Caco-2 (cell line): ENCODE measurements at regions not wholly inside any gene's neighbourhood (a gene's known extent, or its start where the extent isn't known, plus 50 kb on each side); places are given as distances from the start of the nearest gene placed in this dataset.
"Not testable (repeated sequence)": the region's sequence is repeated elsewhere in the genome, so short reads cannot be mapped to it uniquely, and the experiment has no call there.

ENCODE experiments used
- BruUV-seq: library from RNA; stranded (reverse); fragments of 400-500 nt; replicated peaks from 2 replicates; lab custom pipeline; 2021; lab: Mats Ljungman, UMichigan
- CTCF ChIA-PET: fragments of 300-600 bp; sonication (Branson Sonifier 250); formaldehyde crosslinking; loops from one replicate; lab custom pipeline; 2022; ENCODE audit warnings: antibody characterized with exemption; lab: Charles Lee
- POLR2A ChIA-PET: fragments of 300-600 bp; sonication (Branson Sonifier 250); formaldehyde crosslinking; loops from one replicate; lab custom pipeline; 2022; ENCODE audit warnings: antibody characterized with exemption; lab: Charles Lee
- DNase-seq, 2 experiments: peaks; one replicate each; pipeline versions ENCODE4 v3.0.0 to v3.0.0-alpha.2; 2020 to 2022
- H3K27me3 ChIP-seq: replicated peaks from 2 replicates; pipeline ENCODE4 v1.6.0; 2011; ENCODE audit warnings: low read length; ENCODE audit not compliant: control insufficient read depth, insufficient read depth
- H3K36me3 ChIP-seq: 2 replicates; pipeline ENCODE4 v1.5.1; 2011; ENCODE audit warnings: low read length; ENCODE audit not compliant: control insufficient read depth, insufficient read depth
- H3K4me1 ChIP-seq: fragments of 250-450 bp; sonication (Bioruptor Pico); 2 replicates; pipeline ENCODE4 v1.5.1; 2020; ENCODE audit warnings: mild to moderate bottlenecking
- H3K4me3 ChIP-seq: 2 replicates; pipeline ENCODE4 v1.5.1; 2011; ENCODE audit warnings: low read depth, mild to moderate bottlenecking, control low read depth, low read length
- H3K9me3 ChIP-seq: fragments of 250-450 bp; sonication (Bioruptor Pico); 2 replicates; pipeline ENCODE4 v1.5.1; 2020; ENCODE audit warnings: mild to moderate bottlenecking, moderate library complexity
- H3K27ac Mint-ChIP-seq: one replicate; pipeline ENCODE4 v1.8.0; 2022; ENCODE audit warnings: mixed read lengths; ENCODE audit not compliant: unreplicated experiment
- H3K27me3 Mint-ChIP-seq: one replicate; pipeline ENCODE4 v1.8.0; 2022; ENCODE audit warnings: mixed read lengths; ENCODE audit not compliant: insufficient read depth, unreplicated experiment
- H3K36me3 Mint-ChIP-seq: one replicate; pipeline ENCODE4 v1.8.0; 2022; ENCODE audit warnings: mild to moderate bottlenecking, mixed read lengths; ENCODE audit not compliant: insufficient read depth, unreplicated experiment
- H3K4me1 Mint-ChIP-seq: one replicate; pipeline ENCODE4 v1.8.0; 2022; ENCODE audit warnings: low read depth, mixed read lengths; ENCODE audit not compliant: unreplicated experiment
- H3K4me3 Mint-ChIP-seq: one replicate; pipeline ENCODE4 v1.8.0; 2022; ENCODE audit warnings: mild to moderate bottlenecking, moderate library complexity, mixed read lengths; ENCODE audit not compliant: unreplicated experiment
- H3K9me3 Mint-ChIP-seq: one replicate; pipeline ENCODE4 v1.8.0; 2022; ENCODE audit warnings: mixed read lengths; ENCODE audit not compliant: unreplicated experiment
- intact Hi-C: fragments of 100-400 bp; cut with micrococcal nuclease; formaldehyde crosslinking; loops from one replicate; pipeline ENCODE4 v1.10.0; 2022; ENCODE audit not compliant: unreplicated experiment

GRCh38 chr15:21001950-21002349, 135.8 kb upstream of the POTEB2 start:
- BruUV-seq, POLR2A ChIA-PET, H3K4me3 ChIP-seq, H3K27me3 ChIP-seq, H3K4me3 Mint-ChIP-seq, H3K9me3 Mint-ChIP-seq, intact Hi-C loops, H3K4me1 Mint-ChIP-seq, H3K27me3 Mint-ChIP-seq, CTCF ChIA-PET, H3K27ac Mint-ChIP-seq, H3K36me3 Mint-ChIP-seq, H3K4me1 ChIP-seq, H3K9me3 ChIP-seq, DNase-seq, H3K36me3 ChIP-seq: not testable (repeated sequence)

GRCh38 chr15:20991691-20992090, 125.6 kb upstream of the POTEB2 start:
- CTCF ChIA-PET, DNase-seq, H3K27ac Mint-ChIP-seq, H3K36me3 Mint-ChIP-seq, H3K27me3 ChIP-seq, H3K36me3 ChIP-seq, POLR2A ChIA-PET, H3K9me3 ChIP-seq, BruUV-seq, intact Hi-C loops, H3K27me3 Mint-ChIP-seq, H3K4me3 Mint-ChIP-seq, H3K4me1 Mint-ChIP-seq, H3K4me3 ChIP-seq, H3K9me3 Mint-ChIP-seq, H3K4me1 ChIP-seq: not testable (repeated sequence)

GRCh38 chr15:20991253-20991652, 125.1 kb upstream of the POTEB2 start:
- H3K4me1 ChIP-seq, BruUV-seq, H3K4me3 Mint-ChIP-seq, H3K36me3 Mint-ChIP-seq, intact Hi-C loops, CTCF ChIA-PET, H3K4me1 Mint-ChIP-seq, H3K27ac Mint-ChIP-seq, H3K9me3 Mint-ChIP-seq, H3K27me3 ChIP-seq, H3K9me3 ChIP-seq, H3K36me3 ChIP-seq, H3K27me3 Mint-ChIP-seq, H3K4me3 ChIP-seq, POLR2A ChIA-PET, DNase-seq: not testable (repeated sequence)

GRCh38 chr15:20986775-20987174, 120.7 kb upstream of the POTEB2 start:
- BruUV-seq, H3K27me3 ChIP-seq, H3K27ac Mint-ChIP-seq, H3K36me3 Mint-ChIP-seq, intact Hi-C loops, H3K4me3 ChIP-seq, H3K4me3 Mint-ChIP-seq, H3K9me3 ChIP-seq, DNase-seq, H3K27me3 Mint-ChIP-seq, H3K9me3 Mint-ChIP-seq, POLR2A ChIA-PET, H3K36me3 ChIP-seq, CTCF ChIA-PET, H3K4me1 Mint-ChIP-seq, H3K4me1 ChIP-seq: not testable (repeated sequence)

- H3K27me3 Mint-ChIP-seq, H3K36me3 ChIP-seq, POLR2A ChIA-PET, DNase-seq, H3K9me3 ChIP-seq, H3K27me3 ChIP-seq, CTCF ChIA-PET, H3K4me1 ChIP-seq, H3K4me3 ChIP-seq, H3K4me1 Mint-ChIP-seq, BruUV-seq, H3K9me3 Mint-ChIP-seq, H3K27ac Mint-ChIP-seq, intact Hi-C loops, H3K4me3 Mint-ChIP-seq, H3K36me3 Mint-ChIP-seq: not testable (repeated sequence)
Measured at GRCh38 chr15:20978057-20978456, 111.9 kb upstream of the POTEB2 start.

GRCh38 chr15:20972762-20973161, 106.6 kb upstream of the POTEB2 start:
- not testable (repeated sequence) for H3K4me1 Mint-ChIP-seq, BruUV-seq, H3K36me3 Mint-ChIP-seq

GRCh38 chr15:20959299-20959698, 93.2 kb upstream of the POTEB2 start:
- H3K4me3 ChIP-seq, BruUV-seq, H3K4me1 Mint-ChIP-seq, H3K9me3 Mint-ChIP-seq, CTCF ChIA-PET, DNase-seq, H3K27me3 ChIP-seq, H3K27me3 Mint-ChIP-seq, H3K36me3 ChIP-seq, H3K4me1 ChIP-seq, H3K9me3 ChIP-seq, H3K36me3 Mint-ChIP-seq, intact Hi-C loops, POLR2A ChIA-PET, H3K27ac Mint-ChIP-seq, H3K4me3 Mint-ChIP-seq: not testable (repeated sequence)

More at GRCh38 chr15:20972762-20973161, 106.6 kb upstream of the POTEB2 start:
- POLR2A ChIA-PET, H3K36me3 ChIP-seq, H3K4me1 ChIP-seq, intact Hi-C loops, H3K4me3 ChIP-seq, H3K27me3 ChIP-seq, DNase-seq, CTCF ChIA-PET, H3K9me3 Mint-ChIP-seq, H3K27ac Mint-ChIP-seq, H3K9me3 ChIP-seq, H3K4me3 Mint-ChIP-seq, H3K27me3 Mint-ChIP-seq: not testable (repeated sequence)
